T-cell (primary cell): ENCODE measurements at regions not wholly inside any gene's neighbourhood (a gene's known extent, or its start where the extent isn't known, plus 50 kb on each side); places are given as distances from the start of the nearest gene placed in this dataset.

Source experiments
- ATAC-seq, 4 experiments: fragments of 200-7000 bp in 3 of 4; fragments of 150-1000 bp in 1 of 4; cut with Tn5 transposase; replicated peaks in 1 of 4; 1 replicate in 3 of 4; 2 replicates in 1 of 4; pipeline ENCODE4 v1.10.0; 2021; ENCODE audit warnings: moderate library complexity in 3 of 4, mild to moderate bottlenecking in 2 of 4, moderate number of reproducible peaks in 1 of 4
- CTCF ChIA-PET, 2 donors: fragments of 300-600 bp; sonication (Branson Sonifier 250); formaldehyde crosslinking; loops; one replicate each; lab custom pipeline; 2022; ENCODE audit warnings: antibody characterized with exemption in 2 of 2; lab: Charles Lee
- POLR2A ChIA-PET, 2 donors: fragments of 300-600 bp; sonication (Branson Sonifier 250); formaldehyde crosslinking; loops; one replicate each; lab custom pipeline; 2022; ENCODE audit warnings: antibody characterized with exemption in 2 of 2; lab: Charles Lee
- DNase-seq, 35 experiments: peaks; one replicate each; pipeline versions ENCODE4 v3.0.0 to v3.0.0-alpha.2; 2013 to 2023
- H3K27ac ChIP-seq: one replicate; pipeline ENCODE4 v1.5.1; 2013; ENCODE audit warnings: low read length
- H3K27me3 ChIP-seq, 2 experiments: replicated peaks in 1 of 2; 1 replicate in 1 of 2; 2 replicates in 1 of 2; pipeline versions ENCODE4 v1.6.1 to v1.7.0; 2013; ENCODE audit warnings: low read length in 1 of 2, mixed read lengths in 1 of 2; ENCODE audit not compliant: control insufficient read depth in 2 of 2, insufficient read depth in 2 of 2; ENCODE audit errors: extremely low read depth in 1 of 2
- H3K36me3 ChIP-seq, 2 donors: 1 replicate in 1 of 2; 2 replicates in 1 of 2; pipeline versions ENCODE4 v1.6.1 to v1.7.0; 2013; ENCODE audit warnings: low read length in 1 of 2; ENCODE audit not compliant: control insufficient read depth in 2 of 2, insufficient read depth in 1 of 2; ENCODE audit errors: extremely low read depth in 1 of 2
- H3K4me1 ChIP-seq, 2 experiments: 1 replicate in 1 of 2; 2 replicates in 1 of 2; pipeline versions ENCODE4 v1.6.1 to v1.7.0; 2013; ENCODE audit warnings: low read length in 2 of 2, mixed read lengths in 1 of 2; ENCODE audit not compliant: insufficient read depth in 2 of 2, control insufficient read depth in 1 of 2; ENCODE audit errors: extremely low read depth in 1 of 2
- H3K4me3 ChIP-seq, 2 donors: 1 replicate in 1 of 2; 2 replicates in 1 of 2; pipeline versions ENCODE4 v1.5.1 to v1.7.0; 2013; ENCODE audit warnings: mild to moderate bottlenecking in 2 of 2, low read length in 1 of 2, moderate library complexity in 1 of 2; ENCODE audit not compliant: control insufficient read depth in 1 of 2; ENCODE audit errors: extremely low read depth in 1 of 2
- H3K9me3 ChIP-seq: 2 replicates; pipeline ENCODE4 v1.7.0; 2013
- H3K27ac Mint-ChIP-seq, 2 donors: one replicate each; pipeline ENCODE4 v1.8.0; 2020 to 2021; ENCODE audit warnings: mild to moderate bottlenecking in 2 of 2, mixed read lengths in 2 of 2
- H3K27me3 Mint-ChIP-seq, 2 donors: one replicate each; pipeline ENCODE4 v1.8.0; 2021 to 2022; ENCODE audit warnings: mixed read lengths in 2 of 2
- H3K36me3 Mint-ChIP-seq: one replicate; pipeline ENCODE4 v1.8.0; 2021; ENCODE audit warnings: mixed read lengths
- H3K4me1 Mint-ChIP-seq, 3 donors: one replicate each; pipeline ENCODE4 v1.8.0; 2020 to 2022; ENCODE audit warnings: mixed read lengths in 3 of 3, mild to moderate bottlenecking in 1 of 3
- H3K4me3 Mint-ChIP-seq, 3 donors: one replicate each; pipeline ENCODE4 v1.8.0; 2020 to 2022; ENCODE audit warnings: mild to moderate bottlenecking in 3 of 3, mixed read lengths in 3 of 3, moderate library complexity in 3 of 3
- H3K9me3 Mint-ChIP-seq, 3 donors: one replicate each; pipeline ENCODE4 v1.8.0; 2020 to 2022; ENCODE audit warnings: mixed read lengths in 3 of 3
- WGBS: methylation state at CpG from one replicate; pipeline ENCODE4 v1.1.5; 2013; ENCODE audit warnings: missing lambda C conversion rate; ENCODE audit not compliant: insufficient coverage; 5-methylcytosine and 5-hydroxymethylcytosine counted together

DNA sequence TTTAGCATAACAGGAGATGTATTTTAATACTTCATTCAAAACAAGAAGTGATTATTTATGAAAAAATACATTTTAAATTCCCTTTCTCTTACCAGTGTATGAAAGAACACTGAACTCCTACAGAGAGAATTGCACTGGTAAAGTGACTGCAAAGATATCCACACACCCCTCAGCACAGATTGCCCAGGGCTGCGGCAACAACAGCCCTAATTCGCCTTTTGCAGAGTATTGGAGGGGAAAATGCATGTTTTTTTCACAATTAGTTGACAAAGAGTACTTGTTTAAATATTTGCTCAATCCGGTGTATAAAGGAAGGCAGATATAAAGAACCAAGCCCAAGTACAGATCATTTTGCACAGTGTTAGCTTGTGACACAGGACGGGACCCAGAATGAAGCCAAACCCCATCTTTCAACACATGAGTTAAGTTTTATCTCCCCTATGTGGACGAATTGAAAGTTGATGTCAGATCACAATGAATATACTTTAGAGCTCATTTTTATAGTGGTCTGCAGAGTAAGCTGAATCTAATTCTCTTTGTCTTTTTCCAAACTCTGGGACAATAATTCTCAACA lies 551.4 kb upstream of the IGFBP7 start:
- H3K36me3 Mint-ChIP-seq: no peaks in the 10 kb centered on the region
- peaks cover 2 to 4% (median 3%) of the 10 kb centered on the region in 3 donors for H3K9me3 Mint-ChIP-seq
- no peak overlapping the region for H3K27ac ChIP-seq
- no peak for DNase-seq
- no peaks in the 10 kb centered on the region for H3K9me3 ChIP-seq
- no peaks in the 10 kb centered on the region for H3K4me1 Mint-ChIP-seq
- no peaks in the 10 kb centered on the region for H3K27me3 Mint-ChIP-seq
- no peaks in the 10 kb centered on the region for H3K27me3 ChIP-seq
- no CpG with 5 or more reads among the region's 5 CpGs for WGBS
- H3K4me3 ChIP-seq: no peak overlapping the region
- no peak overlapping the region for H3K27ac Mint-ChIP-seq
- ATAC-seq: no peak
- H3K4me3 Mint-ChIP-seq: no peak overlapping the region
- no peaks in the 10 kb centered on the region for H3K4me1 ChIP-seq
- H3K36me3 ChIP-seq: no peaks in the 10 kb centered on the region
- POLR2A ChIA-PET: no interaction called here
- CTCF ChIA-PET: no interaction called here

DNA sequence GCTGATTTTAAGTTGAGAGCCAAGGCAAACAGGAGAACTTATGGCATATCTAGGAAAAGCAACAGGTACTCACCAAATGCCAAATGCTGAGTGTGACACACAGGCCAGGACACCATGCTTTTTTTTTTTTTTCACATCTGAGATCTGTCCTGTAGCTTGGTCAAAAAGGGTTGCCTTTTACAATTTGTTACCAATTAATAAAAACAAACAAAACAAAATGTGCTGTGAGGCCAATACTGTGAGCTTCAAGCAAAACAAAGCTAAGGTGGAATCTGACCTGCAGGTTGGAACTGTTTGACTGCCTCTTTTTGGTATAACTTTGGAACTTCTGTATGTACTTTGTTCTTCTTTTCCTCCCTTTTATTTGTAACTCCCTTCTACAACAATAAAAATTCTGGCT lies 548.5 kb upstream of the IGFBP7 start:
- H3K36me3 Mint-ChIP-seq: no peaks in the 10 kb centered on the region
- H3K4me3 Mint-ChIP-seq: no peak overlapping the region
- Histone ChIP-seq H3K36me3 (no peaks in the 10 kb centered on the region), H3K27ac (no peak overlapping the region), H3K4me3 (no peak overlapping the region), H3K9me3 (no peaks in the 10 kb centered on the region), H3K27me3 (no peaks in the 10 kb centered on the region), H3K4me1 (no peaks in the 10 kb centered on the region)
- no peak overlapping the region for H3K27ac Mint-ChIP-seq
- ChIA-PET POLR2A (no interaction called here), CTCF (no interaction called here)
- DNase-seq (no peak), ATAC-seq (no peak)
- peaks cover 0 to 6% (median 4%) of the 10 kb centered on the region in 3 donors for H3K9me3 Mint-ChIP-seq
- H3K27me3 Mint-ChIP-seq: no peaks in the 10 kb centered on the region
- H3K4me1 Mint-ChIP-seq: no peaks in the 10 kb centered on the region

DNA sequence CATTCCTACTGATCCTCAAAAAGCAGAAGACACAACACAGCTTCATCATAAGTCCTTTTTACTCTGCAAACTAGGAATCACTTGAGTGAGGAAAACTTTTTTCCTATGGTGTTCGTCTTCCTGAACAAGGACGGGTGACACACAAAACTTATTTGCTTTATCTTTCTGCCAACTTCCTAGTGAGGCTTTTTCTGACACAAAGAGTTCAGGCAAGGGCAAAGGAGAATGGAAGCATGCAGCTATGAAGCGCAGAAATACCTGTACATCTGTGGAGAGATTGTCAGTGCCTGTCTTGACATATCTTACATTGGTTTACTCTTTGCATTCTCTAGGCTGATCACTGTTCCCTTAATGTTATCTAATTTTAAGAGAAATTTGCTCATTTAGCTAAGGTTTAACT lies 548.0 kb upstream of the IGFBP7 start:
- Histone ChIP-seq H3K27ac (no peak overlapping the region), H3K27me3 (no peaks in the 10 kb centered on the region), H3K9me3 (no peaks in the 10 kb centered on the region), H3K36me3 (no peaks in the 10 kb centered on the region), H3K4me3 (no peak overlapping the region), H3K4me1 (no peaks in the 10 kb centered on the region)
- WGBS: no CpG with 5 or more reads among the region's 3 CpGs
- Mint-ChIP-seq H3K36me3 (no peaks in the 10 kb centered on the region), H3K9me3 (peaks cover 0 to 6% (median 4%) of the 10 kb centered on the region in 3 donors), H3K27ac (no peak overlapping the region), H3K4me1 (no peaks in the 10 kb centered on the region), H3K27me3 (no peaks in the 10 kb centered on the region), H3K4me3 (no peak overlapping the region)
- DNase-seq: no peak
- POLR2A ChIA-PET: no interaction called here
- CTCF ChIA-PET: no interaction called here
- no peak for ATAC-seq

DNA sequence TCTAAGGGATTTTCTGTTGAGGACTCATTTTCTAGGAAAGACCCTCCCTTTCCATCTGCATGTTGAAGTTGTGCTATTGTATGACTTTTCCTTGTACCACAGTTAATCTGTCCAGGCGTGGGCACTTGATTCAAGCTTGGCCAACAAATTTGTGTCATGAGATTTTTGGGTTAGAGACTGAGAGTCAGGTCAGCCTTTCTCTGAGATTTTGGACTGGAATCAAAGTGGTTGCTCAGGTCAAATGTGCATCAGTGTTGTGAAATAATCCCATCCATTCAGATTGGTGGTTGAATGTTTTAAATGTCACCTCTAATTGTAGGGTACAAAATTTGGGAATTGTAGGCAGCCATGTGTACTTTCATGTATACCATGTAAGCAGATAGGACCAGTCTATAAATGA lies 545.2 kb upstream of the IGFBP7 start:
- no peak overlapping the region for H3K27ac ChIP-seq
- H3K27me3 ChIP-seq: no peaks in the 10 kb centered on the region
- ChIA-PET CTCF (no interaction called here), POLR2A (no interaction called here)
- WGBS: 36% methylated on average over 1 of the region's 1 CpG
- Mint-ChIP-seq H3K27ac (no peak overlapping the region), H3K9me3 (peaks cover 1 to 13% (median 4%) of the 10 kb centered on the region in 3 donors), H3K4me3 (no peak overlapping the region), H3K36me3 (no peaks in the 10 kb centered on the region), H3K27me3 (no peaks in the 10 kb centered on the region), H3K4me1 (no peaks in the 10 kb centered on the region)
- ATAC-seq (no peak), DNase-seq (no peak)
- H3K36me3 ChIP-seq: no peaks in the 10 kb centered on the region
- no peaks in the 10 kb centered on the region for H3K9me3 ChIP-seq
- H3K4me1 ChIP-seq: no peaks in the 10 kb centered on the region
- no peak overlapping the region for H3K4me3 ChIP-seq

DNA sequence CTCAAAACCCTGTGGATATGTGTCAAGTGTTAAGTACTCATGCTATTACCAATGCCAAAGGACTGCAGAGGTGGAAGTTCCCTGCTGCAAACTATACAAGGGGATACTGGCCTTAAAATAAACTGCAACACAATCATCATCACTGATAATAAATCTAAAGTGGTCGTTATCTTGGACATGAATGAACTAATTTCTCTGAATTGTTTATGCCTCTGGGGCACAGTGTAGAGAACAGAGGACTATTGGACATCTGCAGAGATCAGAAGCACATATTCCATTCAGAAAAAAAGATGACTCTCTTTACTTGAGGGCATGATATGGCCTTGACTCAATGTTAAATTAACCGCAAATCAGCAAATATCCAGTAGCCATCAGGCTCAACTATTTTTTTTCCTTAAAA lies 542.6 kb upstream of the IGFBP7 start:
- Mint-ChIP-seq H3K27me3 (no peaks in the 10 kb centered on the region), H3K27ac (no peak overlapping the region), H3K9me3 (peaks cover 4 to 13% (median 7%) of the 10 kb centered on the region in 3 donors), H3K4me1 (no peaks in the 10 kb centered on the region), H3K4me3 (no peak overlapping the region), H3K36me3 (no peaks in the 10 kb centered on the region)
- no peak for ATAC-seq
- Histone ChIP-seq H3K36me3 (no peaks in the 10 kb centered on the region), H3K27me3 (no peaks in the 10 kb centered on the region), H3K9me3 (no peaks in the 10 kb centered on the region), H3K4me3 (no peak overlapping the region), H3K27ac (no peak overlapping the region), H3K4me1 (no peaks in the 10 kb centered on the region)
- DNase-seq: no peak
- WGBS: no CpG with 5 or more reads among the region's 2 CpGs
- ChIA-PET POLR2A (no interaction called here), CTCF (no interaction called here)

GRCh38 chr4:57640391-57641100 lies 530.4 kb upstream of the IGFBP7 start:
- Histone ChIP-seq H3K4me1 (no peaks in the 10 kb centered on the region), H3K27me3 (no peaks in the 10 kb centered on the region), H3K36me3 (no peaks in the 10 kb centered on the region), H3K27ac (no peak overlapping the region), H3K9me3 (no peaks in the 10 kb centered on the region), H3K4me3 (no peak overlapping the region)
- H3K4me1 Mint-ChIP-seq: no peaks in the 10 kb centered on the region
- no peak overlapping the region for H3K27ac Mint-ChIP-seq
- no peak overlapping the region for H3K4me3 Mint-ChIP-seq
- H3K9me3 Mint-ChIP-seq: peaks cover 0 to 4% (median 0%) of the 10 kb centered on the region in 3 donors
- ATAC-seq: no peak
- no peak for DNase-seq
- no peaks in the 10 kb centered on the region for H3K27me3 Mint-ChIP-seq
- ChIA-PET CTCF (no interaction called here), POLR2A (no interaction called here)
- WGBS: 80% methylated on average over 2 of the region's 8 CpGs
- no peaks in the 10 kb centered on the region for H3K36me3 Mint-ChIP-seq
